ENCODE measurements at regions not wholly inside any gene's neighbourhood (a gene's known extent, or its start where the extent isn't known, plus 50 kb on each side); places are given as distances from the start of the nearest gene placed in this dataset.

- TF ChIP-seq EZH2 (IDR thresholded peaks at IDR 0.05; ENCODE audit: low read depth, unreplicated experiment), result no peak
- TF ChIP-seq CTCF (conservative IDR thresholded peaks at IDR 0.05; ENCODE audit: low read depth in 2 of 2), result no peak
- TF ChIP-seq REST (IDR thresholded peaks at IDR 0.05; ENCODE audit: unreplicated experiment), result no peak
- TF ChIP-seq JUNB (IDR thresholded peaks at IDR 0.05; ENCODE audit: unreplicated experiment), result no peak
- TF ChIP-seq CREB1 (CRISPR knock-in tag; IDR thresholded peaks at IDR 0.05; ENCODE audit: low read depth), result no peak
- no peak for TF ChIP-seq ZNF331 (CRISPR knock-in tag; IDR thresholded peaks at IDR 0.05; ENCODE audit: low read depth)
- no peak for TF ChIP-seq ETS1 (IDR thresholded peaks at IDR 0.05)
- TF ChIP-seq POLR2AphosphoS5 (IDR thresholded peaks at IDR 0.05; ENCODE audit: low read depth), result no peak
Measured at GRCh38 chr2:226125176-226125883, 674.3 kb downstream of the IRS1 start.
